Jurkat, Clone E6-1 (cell line): ENCODE measurements at regions not wholly inside any gene's neighbourhood (a gene's known extent, or its start where the extent isn't known, plus 50 kb on each side); places are given as distances from the start of the nearest gene placed in this dataset.

ENCODE experiments used
- DNase-seq: peaks from one replicate; pipeline ENCODE4 v3.0.0-alpha.2; 2011; ENCODE audit warnings: low read depth, low spot score
- H3K4me3 ChIP-seq: 2 replicates; pipeline ENCODE4 v1.5.1; 2011; ENCODE audit warnings: mild to moderate bottlenecking, low read length, control low read depth, moderate library complexity

GRCh38 chr9:134967547-134967930, 49.8 kb upstream of the FCN1 start:
- H3K4me3 ChIP-seq, result no peak overlapping the region
- no peak for DNase-seq

GRCh38 chr9:134968011-134968822, 50.5 kb upstream of the FCN1 start:
- no peak overlapping the region for H3K4me3 ChIP-seq
- no peak for DNase-seq

GRCh38 chr9:134968823-134969090, 51.0 kb upstream of the FCN1 start:
- DNase-seq, result no peak
- no peak overlapping the region for H3K4me3 ChIP-seq

GRCh38 chr9:134969156-134970045, 51.7 kb upstream of the FCN1 start:
- no peak for DNase-seq
- no peak overlapping the region for H3K4me3 ChIP-seq

GRCh38 chr9:134970198-134970597, 52.5 kb upstream of the FCN1 start:
- H3K4me3 ChIP-seq, result no peak overlapping the region
- no peak for DNase-seq

GRCh38 chr9:134970719-134971118, 53.0 kb upstream of the FCN1 start:
- no peak overlapping the region for H3K4me3 ChIP-seq
- DNase-seq, result no peak

GRCh38 chr9:134971196-134971595, 53.5 kb upstream of the FCN1 start:
- H3K4me3 ChIP-seq, result no peak overlapping the region
- no peak for DNase-seq

- H3K4me3 ChIP-seq, result no peak overlapping the region
- no peak for DNase-seq
Measured at GRCh38 chr9:134971696-134972095, 54.0 kb upstream of the FCN1 start.

GRCh38 chr9:134972140-134972539, 54.4 kb upstream of the FCN1 start:
- no peak overlapping the region for H3K4me3 ChIP-seq
- no peak for DNase-seq

GRCh38 chr9:134975253-134975652, 57.5 kb upstream of the FCN1 start:
- no peak for DNase-seq
- H3K4me3 ChIP-seq, result no peak overlapping the region

GRCh38 chr9:134976403-134976802, 58.7 kb upstream of the FCN1 start:
- no peak overlapping the region for H3K4me3 ChIP-seq
- DNase-seq, result no peak

- H3K4me3 ChIP-seq, result no peak overlapping the region
Measured at GRCh38 chr9:134978272-134978671, 60.6 kb upstream of the FCN1 start.

GRCh38 chr9:134980516-134980915, 62.8 kb upstream of the FCN1 start:
- DNase-seq, result no peak
- H3K4me3 ChIP-seq, result no peak overlapping the region

More at GRCh38 chr9:134978272-134978671, 60.6 kb upstream of the FCN1 start:
- DNase-seq, result no peak

GRCh38 chr9:134980991-134981390, 63.3 kb upstream of the FCN1 start:
- H3K4me3 ChIP-seq, result no peak overlapping the region
- no peak for DNase-seq

- no peak for DNase-seq
- H3K4me3 ChIP-seq, result no peak overlapping the region
Measured at GRCh38 chr9:134981829-134982228, 64.1 kb upstream of the FCN1 start.

GRCh38 chr9:134982311-134982710, 64.6 kb upstream of the FCN1 start:
- no peak overlapping the region for H3K4me3 ChIP-seq
- no peak for DNase-seq

- no peak overlapping the region for H3K4me3 ChIP-seq
- DNase-seq, result no peak
Measured at GRCh38 chr9:134983074-134983473, 65.4 kb upstream of the FCN1 start.

- no peak for DNase-seq
- no peak overlapping the region for H3K4me3 ChIP-seq
Measured at GRCh38 chr9:134983506-134984371, 66.0 kb upstream of the FCN1 start.

- DNase-seq, result no peak
- no peak overlapping the region for H3K4me3 ChIP-seq
Measured at GRCh38 chr9:134984372-134985265, 66.9 kb upstream of the FCN1 start.
